OCI-LY3 (cell line): ENCODE measurements at regions not wholly inside any gene's neighbourhood (a gene's known extent, or its start where the extent isn't known, plus 50 kb on each side); places are given as distances from the start of the nearest gene placed in this dataset.

ENCODE experiments used
- H2AFZ ChIP-seq: fragments of 200-600, 300-600 bp; shearing (Covaris generic); 2 replicates; pipeline ENCODE4 v1.6.0; 2014; ENCODE audit warnings: antibody characterized with exemption, low read depth, low read length
- H3K27ac ChIP-seq: fragments of 200-600, 300-600 bp; sonication (generic); 2 replicates; pipeline ENCODE4 v1.5.1; 2014; ENCODE audit warnings: mild to moderate bottlenecking, low read length, moderate library complexity, mixed read lengths
- H3K27me3 ChIP-seq: fragments of 200-600, 300-600 bp; sonication (generic); 2 replicates; pipeline ENCODE4 v1.6.1; 2014; ENCODE audit warnings: low read depth, low read length, mixed read lengths
- H3K36me3 ChIP-seq: fragments of 200-600, 300-600 bp; sonication (generic); replicated peaks from 2 replicates; pipeline ENCODE3; 2014; ENCODE audit warnings: low read depth, low read length, mixed read lengths
- H3K4me1 ChIP-seq: fragments of 300-600, 200-600 bp; sonication (generic); 2 replicates; pipeline ENCODE4 v1.6.1; 2014; ENCODE audit warnings: low read length, mixed read lengths
- H3K4me2 ChIP-seq: fragments of 200-600, 300-600 bp; sonication (generic); 2 replicates; pipeline ENCODE4 v1.6.1; 2014; ENCODE audit warnings: low read length, mixed read lengths
- H3K4me3 ChIP-seq: fragments of 300-600, 200-600 bp; sonication (generic); 2 replicates; pipeline ENCODE4 v1.5.1; 2014; ENCODE audit warnings: antibody characterized with exemption, mild to moderate bottlenecking, low read length, moderate library complexity
- H3K79me2 ChIP-seq: fragments of 300-600, 200-600 bp; shearing (Covaris generic); 2 replicates; pipeline ENCODE4 v1.6.1; 2014; ENCODE audit warnings: mild to moderate bottlenecking, low read length, mixed read lengths
- H3K9ac ChIP-seq: fragments of 300-600, 200-600 bp; shearing (Covaris generic); 2 replicates; pipeline ENCODE4 v1.6.0; 2014; ENCODE audit warnings: mild to moderate bottlenecking, low read length, moderate library complexity
- H3K9me3 ChIP-seq: fragments of 200-600, 300-600 bp; shearing (Covaris generic); 2 replicates; pipeline ENCODE4 v1.6.1; 2014; ENCODE audit warnings: low read length, mixed read lengths; ENCODE audit not compliant: insufficient read depth
- H4K20me1 ChIP-seq: fragments of 200-600, 300-600 bp; sonication (generic); 2 replicates; pipeline ENCODE4 v1.6.1; 2016; ENCODE audit warnings: low read length, mixed read lengths; ENCODE audit not compliant: insufficient read depth
- CTCF ChIP-seq: fragments of 200-600, 300-600 bp; sonication (generic); IDR thresholded peaks from 2 replicates; pipeline ENCODE4 v1.5.1; 2014; ENCODE audit warnings: antibody characterized with exemption, low read length, low read depth
- EZH2phosphoT487 ChIP-seq: fragments of 200-600 bp; shearing (Covaris generic); IDR thresholded peaks from 2 replicates; pipeline ENCODE4 v1.6.1; 2018; ENCODE audit warnings: antibody characterized with exemption, mixed run types, low read depth

DNA sequence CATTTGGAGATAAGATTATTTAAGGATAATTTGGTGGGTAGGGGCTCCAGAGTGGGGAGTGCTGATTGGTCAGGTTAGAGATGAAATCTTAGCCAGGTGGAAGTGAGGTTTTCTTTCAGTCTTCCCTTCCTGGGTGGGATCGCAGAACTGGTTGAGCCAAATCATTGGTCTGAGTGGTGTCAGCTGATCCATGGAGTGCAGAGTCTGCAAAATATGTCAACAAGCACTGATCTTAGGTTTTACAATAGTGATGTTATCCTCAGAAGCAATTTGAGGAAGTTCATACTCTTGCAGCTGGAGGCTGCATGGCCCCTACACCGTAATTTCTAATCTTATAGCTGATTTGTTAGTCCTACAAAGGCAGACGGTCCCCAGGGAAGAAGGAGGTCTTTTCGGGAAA lies 1483.4 kb upstream of the ZEB2 start:
- Histone ChIP-seq H2AFZ (no peak overlapping the region), H3K9me3 (no peaks in the 10 kb centered on the region), H3K9ac (no peak overlapping the region), H3K4me3 (no peak overlapping the region), H3K27ac (no peak overlapping the region), H3K36me3 (no peaks in the 10 kb centered on the region), H4K20me1 (no peaks in the 10 kb centered on the region), H3K79me2 (no peaks in the 10 kb centered on the region), H3K27me3 (no peaks in the 10 kb centered on the region), H3K4me2 (no peak overlapping the region), H3K4me1 (no peaks in the 10 kb centered on the region; the same call in 1 of the 2 replicates)
- no peak for TF ChIP-seq EZH2phosphoT487
- TF ChIP-seq CTCF: no peak

- H3K9me3 ChIP-seq: peaks cover 11% of the 10 kb centered on the region; the same call in 1 of the 2 replicates
- TF ChIP-seq EZH2phosphoT487 (no peak), CTCF (no peak)
These were observed 1475.0 kb upstream of the ZEB2 start for GRCh38 chr2:145994910-145995309.

DNA sequence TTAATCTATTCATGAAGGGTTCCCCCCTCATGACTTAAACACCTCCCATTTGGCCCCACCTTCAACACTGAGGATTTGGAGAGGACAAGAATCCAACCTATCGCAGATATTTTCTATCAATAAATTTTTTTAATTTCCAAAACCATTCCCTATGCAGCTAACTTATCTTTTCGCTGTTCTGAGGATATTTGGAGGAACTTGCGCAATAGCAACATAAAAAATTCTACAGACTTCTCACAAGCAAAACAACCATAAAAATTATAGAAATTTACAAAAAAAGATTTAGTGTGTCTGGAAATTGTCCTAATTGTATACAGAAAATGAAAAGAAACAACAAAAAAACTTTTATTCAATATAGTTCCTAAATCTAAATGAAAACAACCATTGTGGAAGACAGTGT lies 1472.7 kb upstream of the ZEB2 start:
- no peak for TF ChIP-seq EZH2phosphoT487
- no peak for TF ChIP-seq CTCF
- H3K36me3 ChIP-seq: no peaks in the 10 kb centered on the region
- H3K79me2 ChIP-seq: no peaks in the 10 kb centered on the region
- H3K27me3 ChIP-seq: no peaks in the 10 kb centered on the region
- no peak overlapping the region for H3K27ac ChIP-seq
- no peaks in the 10 kb centered on the region for H3K4me1 ChIP-seq
- no peak overlapping the region for H3K4me2 ChIP-seq
- H4K20me1 ChIP-seq: no peaks in the 10 kb centered on the region
- H3K9ac ChIP-seq: no peak overlapping the region
- H3K9me3 ChIP-seq: peaks cover 11% of the 10 kb centered on the region; the same call in 1 of the 2 replicates
- H2AFZ ChIP-seq: no peak overlapping the region
- H3K4me3 ChIP-seq: no peak overlapping the region

More at GRCh38 chr2:145994910-145995309, 1475.0 kb upstream of the ZEB2 start:
- H3K27me3 ChIP-seq: no peaks in the 10 kb centered on the region
- no peak overlapping the region for H3K4me2 ChIP-seq
- H4K20me1 ChIP-seq: no peaks in the 10 kb centered on the region
- no peak overlapping the region for H3K4me3 ChIP-seq
- no peaks in the 10 kb centered on the region; the same call in 1 of the 2 replicates for H3K4me1 ChIP-seq
- no peaks in the 10 kb centered on the region for H3K36me3 ChIP-seq
- no peak overlapping the region for H2AFZ ChIP-seq
- H3K27ac ChIP-seq: no peak overlapping the region
- no peaks in the 10 kb centered on the region for H3K79me2 ChIP-seq
- H3K9ac ChIP-seq: no peak overlapping the region

DNA sequence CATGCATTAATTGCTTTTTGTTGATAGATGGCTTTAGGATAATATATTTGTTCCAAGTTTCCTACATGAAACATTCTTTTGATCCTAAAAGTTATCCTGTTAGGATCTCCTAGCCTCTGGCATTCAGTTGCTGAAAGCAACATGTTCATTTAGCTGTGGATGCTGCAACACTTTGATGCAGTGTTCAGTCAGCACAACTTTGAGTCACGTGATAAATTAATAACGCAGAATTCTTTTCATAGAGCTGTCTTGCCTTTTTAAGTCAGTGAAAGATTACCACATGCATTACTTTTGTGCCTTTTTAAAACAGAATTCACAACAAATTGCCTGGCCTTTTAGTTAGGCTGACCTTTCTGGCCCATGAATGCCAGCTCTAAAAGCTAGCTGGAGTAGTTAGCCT lies 1467.9 kb upstream of the ZEB2 start:
- H3K36me3 ChIP-seq: no peaks in the 10 kb centered on the region
- no peaks in the 10 kb centered on the region for H3K27me3 ChIP-seq
- no peaks in the 10 kb centered on the region for H4K20me1 ChIP-seq
- H3K27ac ChIP-seq: no peak overlapping the region
- H3K9ac ChIP-seq: no peak overlapping the region
- H3K9me3 ChIP-seq: no peaks in the 10 kb centered on the region
- H3K79me2 ChIP-seq: no peaks in the 10 kb centered on the region
- TF ChIP-seq EZH2phosphoT487 (no peak), CTCF (no peak)
- no peak overlapping the region for H3K4me2 ChIP-seq
- no peaks in the 10 kb centered on the region for H3K4me1 ChIP-seq
- no peak overlapping the region for H3K4me3 ChIP-seq
- no peak overlapping the region for H2AFZ ChIP-seq
